Adipose tissue (tissue), 3 donors: ENCODE measurements at regions not wholly inside any gene's neighbourhood (a gene's known extent, or its start where the extent isn't known, plus 50 kb on each side); places are given as distances from the start of the nearest gene placed in this dataset.
"Not testable (repeated sequence)": the region's sequence is repeated elsewhere in the genome, so short reads cannot be mapped to it uniquely, and the experiment has no call there.

Experiments
- H3K27ac ChIP-seq: one replicate; pipeline ENCODE4 v1.5.1; 2013; ENCODE audit warnings: low read depth, low read length
- WGBS, 3 donors: extraction: QIAGEN DNeasy Blood & Tissue Kit; methylation state at CpG; one replicate each; pipeline ENCODE4 v1.1.7; 2013; 5-methylcytosine and 5-hydroxymethylcytosine counted together
- donor health status: healthy with polysubstance abuse.
- donor health status: Bipolar disorder and iron deficiency.
- donor health status: healthy.

DNA sequence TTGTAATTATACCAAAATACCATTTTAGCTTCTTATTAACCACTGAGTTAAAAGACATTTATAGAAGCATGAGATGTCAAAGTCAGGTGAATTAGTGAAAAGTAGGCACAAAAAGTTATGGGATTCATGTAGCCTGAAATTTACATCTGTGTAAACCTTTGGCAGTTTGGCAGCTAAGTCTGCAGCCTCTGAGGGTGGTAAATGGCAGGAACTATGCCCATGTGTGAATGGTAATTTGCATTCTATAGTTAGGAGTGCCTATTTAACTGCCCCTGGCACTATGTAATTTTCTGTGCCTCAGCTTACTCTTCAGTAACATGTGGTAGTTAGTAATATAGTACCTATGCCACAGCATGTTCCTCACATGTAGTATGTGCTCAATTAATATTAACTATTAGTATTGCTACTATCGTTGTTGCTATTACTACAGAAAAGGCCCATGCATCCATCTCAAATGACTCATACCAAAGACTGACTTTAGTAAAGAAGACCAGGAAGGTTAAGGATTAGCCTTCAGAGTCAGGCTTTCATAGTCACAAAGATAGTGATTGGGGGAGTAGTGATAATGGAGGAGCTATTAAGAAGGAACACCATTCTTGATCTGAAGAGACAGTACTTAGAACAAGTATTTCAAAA lies 258.7 kb upstream of the BTG1 start:
- WGBS, 3 donors: 94 to 100% (median 100%) methylated on average over 1 of the region's 1 CpG
- H3K27ac ChIP-seq: no peak overlapping the region

GRCh38 chr12:92403210-92404175 lies 257.8 kb upstream of the BTG1 start:
- WGBS, 3 donors: 60 to 83% (median 63%) methylated on average over 3 of the region's 3 CpGs
- H3K27ac ChIP-seq: no peak overlapping the region

GRCh38 chr12:92402415-92402814 lies 256.8 kb upstream of the BTG1 start:
- no peak overlapping the region for H3K27ac ChIP-seq
- 36 to 81% (median 74%) methylated on average over 1 of the region's 1 CpG for WGBS, 3 donors

- WGBS, 3 donors: 79 to 90% (median 88%) methylated on average over 5 of the region's 5 CpGs
- H3K27ac ChIP-seq: no peak overlapping the region
Measured at GRCh38 chr12:92400006-92400405, 254.4 kb upstream of the BTG1 start.

- WGBS, 3 donors: 55 to 71% (median 69%) methylated on average over 8 of the region's 8 CpGs
- H3K27ac ChIP-seq: no peak overlapping the region
Measured at GRCh38 chr12:92398565-92399309, 253.1 kb upstream of the BTG1 start.

DNA sequence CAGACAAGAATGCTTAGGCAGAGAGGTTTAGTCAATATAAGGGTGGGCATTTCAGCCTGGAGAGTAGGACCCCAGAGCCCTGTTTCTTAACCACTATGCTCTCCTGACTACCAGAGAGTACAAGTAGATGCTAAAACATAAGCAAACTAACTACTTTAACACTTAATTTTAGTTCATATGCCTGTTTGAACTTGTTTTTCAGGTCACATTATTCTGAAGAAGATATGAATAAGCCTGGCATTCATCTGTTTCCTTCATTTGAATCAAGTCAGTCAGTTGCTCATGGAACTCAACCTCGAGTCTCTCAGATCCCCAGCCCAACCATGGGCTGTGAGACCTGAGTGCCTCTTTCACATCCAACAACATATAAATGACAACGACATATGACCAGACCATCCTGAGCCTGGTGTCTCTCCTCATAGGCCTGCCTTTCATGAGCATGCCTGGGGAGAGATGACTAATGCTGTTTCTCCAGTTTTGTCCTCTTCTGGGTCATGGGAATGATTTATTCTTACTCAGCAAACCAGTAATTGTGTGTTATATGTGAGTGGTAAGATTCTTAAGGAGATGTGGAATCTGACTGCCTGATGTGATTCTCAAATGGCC lies 251.1 kb upstream of the BTG1 start:
- WGBS, 3 donors: 80 to 84% (median 82%) methylated on average over 2 of the region's 2 CpGs
- no peak overlapping the region for H3K27ac ChIP-seq

DNA sequence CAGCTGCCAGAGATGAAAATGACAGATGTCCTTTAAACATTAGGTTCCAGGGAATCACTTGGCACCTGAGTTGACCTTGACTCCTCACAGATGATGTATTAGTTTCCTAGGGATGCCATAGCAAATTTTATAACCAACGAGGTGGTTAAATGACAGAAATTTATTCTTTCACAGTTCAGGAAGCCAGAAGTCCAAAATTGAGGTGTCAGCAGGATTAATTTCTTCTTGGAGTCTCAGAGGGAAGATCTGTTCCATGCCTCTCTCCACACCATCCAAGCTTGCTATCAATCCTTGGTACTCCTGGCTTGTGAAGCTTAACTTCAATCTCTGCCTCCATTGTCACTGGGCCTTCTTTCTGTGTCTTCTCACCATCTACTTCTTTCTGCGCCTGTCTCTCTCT lies 249.7 kb upstream of the BTG1 start:
- H3K27ac ChIP-seq: no peak overlapping the region
- WGBS, 3 donors: 83 to 92% (median 90%) methylated on average over 2 of the region's 2 CpGs

DNA sequence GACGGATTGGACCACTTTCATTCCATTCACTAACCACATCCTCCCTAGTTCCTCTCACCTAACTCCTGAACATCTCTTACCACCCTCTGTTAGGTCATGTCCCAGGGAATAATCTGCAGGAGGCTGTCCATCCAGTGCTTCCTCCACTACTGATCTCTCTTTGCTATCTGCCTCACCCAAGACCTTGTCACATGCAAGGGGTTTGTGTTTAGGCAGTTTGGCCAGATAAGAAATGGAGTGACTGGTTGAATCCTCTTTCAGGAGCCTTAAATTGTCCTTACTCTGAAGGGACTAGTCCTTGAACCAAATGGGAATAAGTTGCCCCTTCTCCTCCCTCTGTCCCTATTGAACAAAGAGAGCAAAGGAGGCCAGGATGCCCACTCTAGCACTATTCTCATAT lies 249.2 kb upstream of the BTG1 start:
- no peak overlapping the region for H3K27ac ChIP-seq
- WGBS, 3 donors: 93 to 96% (median 94%) methylated on average over 1 of the region's 1 CpG

DNA sequence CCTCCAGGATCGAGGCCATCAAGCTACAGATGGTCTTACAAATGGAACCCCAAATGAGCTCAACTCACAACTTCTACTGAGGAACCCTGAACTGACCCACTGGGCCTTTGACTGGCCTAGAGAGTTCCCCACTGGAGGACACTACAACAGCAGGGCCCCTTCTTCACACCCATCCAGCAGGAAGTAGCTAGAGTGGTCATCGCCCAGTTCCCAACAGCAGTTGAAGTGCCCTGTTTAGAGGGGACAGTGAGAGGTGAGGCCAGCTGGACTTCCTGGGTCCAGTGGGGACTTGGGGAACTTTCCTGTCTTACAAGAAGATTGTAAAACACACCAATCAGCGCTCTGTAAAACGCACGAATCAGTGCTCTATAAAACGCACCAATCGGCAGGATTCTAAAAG lies 247.9 kb upstream of the BTG1 start:
- WGBS, 3 donors: 91 to 100% (median 97%) methylated on average over 7 of the region's 7 CpGs

DNA sequence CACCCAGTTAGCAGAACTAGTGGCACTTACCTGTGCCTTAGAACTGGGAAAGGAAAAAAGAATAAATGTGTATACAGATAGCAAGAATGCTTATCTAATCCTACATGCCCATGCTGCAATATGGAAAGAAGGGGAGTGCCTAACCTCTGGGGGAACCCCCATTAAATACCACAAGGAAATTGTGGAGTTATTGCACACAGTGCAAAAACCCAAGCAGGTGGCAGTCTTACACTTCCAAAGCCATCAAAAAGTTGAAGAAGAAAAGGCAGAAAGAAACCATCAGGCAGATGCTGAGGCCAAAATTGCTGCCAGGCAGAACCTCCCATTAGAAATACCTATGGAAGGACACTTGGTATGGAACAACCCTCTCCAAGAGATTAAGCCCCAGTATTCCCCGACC lies 246.1 kb upstream of the BTG1 start:
- not testable (repeated sequence) for H3K27ac ChIP-seq
- 89 to 100% (median 94%) methylated on average over 1 of the region's 1 CpG for WGBS, 3 donors

More for the DNA sequence above, 247.9 kb upstream of the BTG1 start:
- no peak overlapping the region for H3K27ac ChIP-seq

GRCh38 chr12:92389466-92389865 lies 243.8 kb upstream of the BTG1 start:
- 53 to 79% (median 78%) methylated on average over 3 of the region's 3 CpGs for WGBS, 3 donors
- no peak overlapping the region for H3K27ac ChIP-seq

DNA sequence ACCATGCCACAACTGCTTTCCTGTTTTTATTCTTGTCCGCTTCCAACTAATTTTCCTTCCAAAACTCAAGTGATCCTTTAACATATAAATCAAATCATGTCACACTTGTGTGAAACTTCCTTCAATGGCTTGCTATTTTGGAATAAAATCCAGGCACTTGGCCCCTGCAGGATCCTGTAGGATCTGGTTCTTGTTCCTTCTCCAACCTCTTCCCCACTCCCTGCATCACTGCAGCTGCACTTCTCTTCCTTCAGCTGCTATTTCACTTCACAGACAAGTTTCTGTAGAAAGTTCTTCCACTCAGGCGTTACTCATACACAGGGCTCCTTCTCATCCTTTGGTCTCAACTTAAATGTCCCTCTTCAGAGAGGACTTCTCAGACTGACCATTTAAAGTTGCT lies 239.7 kb upstream of the BTG1 start:
- 65 to 88% (median 82%) methylated on average over 2 of the region's 2 CpGs for WGBS, 3 donors

GRCh38 chr12:92384571-92384970 lies 238.9 kb upstream of the BTG1 start:
- no peak overlapping the region for H3K27ac ChIP-seq
- WGBS, 3 donors: 75 to 93% (median 89%) methylated on average over 3 of the region's 3 CpGs

More for the DNA sequence above, 239.7 kb upstream of the BTG1 start:
- H3K27ac ChIP-seq: no peak overlapping the region

DNA sequence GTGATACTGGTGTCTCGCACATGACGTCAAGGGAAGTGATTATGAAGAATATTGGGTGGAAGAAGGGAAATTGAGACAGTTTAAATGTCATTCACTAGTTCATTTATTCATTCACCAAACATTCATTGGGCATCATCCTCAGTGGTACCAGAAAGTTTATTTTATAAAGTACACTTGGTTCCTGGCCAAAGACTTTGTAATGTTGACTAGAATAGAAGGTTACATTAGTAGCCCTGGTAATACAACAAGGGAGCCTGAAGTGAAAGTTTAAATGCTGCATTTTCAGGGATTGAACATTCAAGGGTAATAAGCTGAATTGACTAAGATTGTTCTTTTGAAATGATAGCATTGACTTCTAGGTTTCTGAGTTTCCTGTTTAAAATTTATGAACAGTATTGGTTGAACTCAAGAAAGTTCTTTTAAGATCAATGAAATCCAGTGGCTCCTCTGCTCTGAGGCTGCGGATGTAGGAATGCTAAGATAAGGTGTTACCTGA lies 236.8 kb upstream of the BTG1 start:
- H3K27ac ChIP-seq: no peak overlapping the region
- WGBS, 3 donors: 96 to 98% (median 97%) methylated on average over 3 of the region's 3 CpGs

DNA sequence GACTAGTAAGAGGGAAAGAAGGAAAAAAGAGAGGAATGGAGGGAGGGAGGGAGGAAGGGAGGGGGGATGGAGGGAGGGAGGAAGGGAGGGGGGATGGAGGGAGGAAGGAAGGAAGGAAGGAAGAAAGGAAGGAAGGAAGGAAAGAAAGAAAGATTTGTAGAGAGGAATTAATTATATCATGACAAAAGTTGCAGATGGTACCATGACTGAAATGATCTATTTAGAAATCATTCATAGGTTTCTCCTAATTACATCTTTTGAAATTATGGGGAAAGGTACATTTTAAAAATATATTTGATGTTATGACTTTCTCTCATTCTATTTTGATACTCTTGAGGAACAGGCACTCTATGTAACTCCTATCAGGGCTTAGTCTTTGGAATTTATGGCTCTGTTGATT lies 236.2 kb upstream of the BTG1 start:
- H3K27ac ChIP-seq: no peak overlapping the region

GRCh38 chr12:92378682-92379479 lies 233.2 kb upstream of the BTG1 start:
- WGBS, 3 donors: 73 to 80% (median 75%) methylated on average over 4 of the region's 4 CpGs
- H3K27ac ChIP-seq: no peak overlapping the region

GRCh38 chr12:92375504-92375903 lies 229.9 kb upstream of the BTG1 start:
- 95 to 99% (median 98%) methylated on average over 3 of the region's 3 CpGs for WGBS, 3 donors
- not testable (repeated sequence) for H3K27ac ChIP-seq

DNA sequence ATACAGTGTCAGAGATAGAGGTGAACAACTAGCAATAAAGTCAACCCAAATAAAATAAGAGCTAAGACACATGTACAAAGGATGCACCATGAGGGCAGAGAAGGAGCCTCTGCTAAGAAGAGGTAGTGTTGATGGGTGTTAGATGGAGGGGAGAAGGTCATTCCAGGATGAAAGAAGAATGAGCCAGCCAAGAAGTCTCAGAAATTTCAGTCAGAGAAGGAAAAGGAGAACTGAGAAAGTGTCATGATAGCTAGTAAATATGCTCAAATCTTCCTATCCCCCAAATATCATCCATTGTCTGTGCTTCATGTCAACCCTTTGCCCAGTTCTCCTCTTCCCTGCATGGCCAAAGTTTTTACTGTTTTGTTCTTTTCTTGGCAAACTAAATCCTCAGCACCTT lies 225.2 kb upstream of the BTG1 start:
- no peak overlapping the region for H3K27ac ChIP-seq
